ENCODE measurements at regions not wholly inside any gene's neighbourhood (a gene's known extent, or its start where the extent isn't known, plus 50 kb on each side); places are given as distances from the start of the nearest gene placed in this dataset.

- TF ChIP-seq CTCF (conservative IDR thresholded peaks at IDR 0.05) (no peak), ZFX (IDR thresholded peaks at IDR 0.05) (no peak)
These were observed 223.5 kb downstream of the CYB561 start for GRCh38 chr17:63222655-63223054.

Data from C4-2B (cell line).